IMR-90 (cell line): ENCODE measurements at regions not wholly inside any gene's neighbourhood (a gene's known extent, or its start where the extent isn't known, plus 50 kb on each side); places are given as distances from the start of the nearest gene placed in this dataset.

Source experiments
- ATAC-seq: fragments of 200-7000 bp; cut with Tn5 transposase; 2 replicates; pipeline ENCODE4 v1.9.1; 2020; ENCODE audit warnings: low read depth, mild to moderate bottlenecking, moderate library complexity
- BruUV-seq: library from RNA; stranded (reverse); fragments of 400-500 nt; replicated peaks from 2 replicates; lab custom pipeline; 2021; lab: Mats Ljungman, UMichigan
- CTCF ChIA-PET: fragments of 300-600 bp; formaldehyde crosslinking; extraction: SDS; loops from one replicate; lab custom pipeline; 2021; ENCODE audit warnings: antibody characterized with exemption; lab: Yijun Ruan, JAX
- POLR2A ChIA-PET: fragments of 300-600 bp; sonication (Branson Sonifier 250); formaldehyde crosslinking; loops from one replicate; lab custom pipeline; 2022; ENCODE audit warnings: antibody characterized with exemption; ENCODE audit not compliant: unreplicated experiment; lab: Charles Lee
- DNase-seq: peaks from one replicate; pipeline ENCODE4 v3.0.0; 2013
- H2AFZ ChIP-seq: replicated peaks from 2 replicates; pipeline ENCODE3; 2013; ENCODE audit warnings: low read length, mild to moderate bottlenecking; ENCODE audit not compliant: poor library complexity
- H2AK5ac ChIP-seq: 2 replicates; pipeline ENCODE4 v1.6.1; 2013; ENCODE audit warnings: low read depth, low read length, inconsistent platforms
- H2AK9ac ChIP-seq: replicated peaks from 2 replicates; pipeline ENCODE3; 2013; ENCODE audit warnings: mild to moderate bottlenecking, low read depth, low read length, moderate library complexity; ENCODE audit not compliant: poor library complexity
- H2BK120ac ChIP-seq: 2 replicates; pipeline ENCODE4 v1.6.1; 2013; ENCODE audit warnings: low read depth, low read length, inconsistent platforms
- H2BK15ac ChIP-seq: 3 replicates; pipeline ENCODE4 v1.6.1; 2013; ENCODE audit warnings: low read depth, low read length, inconsistent platforms
- H2BK20ac ChIP-seq: 2 replicates; pipeline ENCODE4 v1.6.1; 2013; ENCODE audit warnings: low read depth, mild to moderate bottlenecking, inconsistent platforms, low read length, moderate library complexity
- H2BK5ac ChIP-seq: 2 replicates; pipeline ENCODE4 v1.6.1; 2013; ENCODE audit warnings: mild to moderate bottlenecking, low read depth, low read length, inconsistent platforms; ENCODE audit not compliant: poor library complexity, severe bottlenecking
- H3K14ac ChIP-seq: replicated peaks from 2 replicates; pipeline ENCODE4 v1.6.1; 2013; ENCODE audit warnings: low read depth, low read length, inconsistent platforms
- H3K18ac ChIP-seq: 2 replicates; pipeline ENCODE4 v1.6.1; 2013; ENCODE audit warnings: low read depth, low read length, control low read depth
- H3K23ac ChIP-seq: 2 replicates; pipeline ENCODE4 v1.6.1; 2013; ENCODE audit warnings: low read depth, low read length, inconsistent platforms
- H3K27ac ChIP-seq: 2 replicates; pipeline ENCODE4 v1.5.1; 2013; ENCODE audit warnings: mild to moderate bottlenecking, control low read depth, low read length; ENCODE audit not compliant: insufficient read depth
- H3K27me3 ChIP-seq: 2 replicates; pipeline ENCODE4 v1.6.1; 2013; ENCODE audit warnings: low read length; ENCODE audit not compliant: control insufficient read depth, insufficient read depth
- H3K36me3 ChIP-seq: 2 replicates; pipeline ENCODE4 v1.6.1; 2013; ENCODE audit warnings: low read length, mixed read lengths; ENCODE audit not compliant: control insufficient read depth, insufficient read depth
- H3K4ac ChIP-seq: 2 replicates; pipeline ENCODE4 v1.6.1; 2013; ENCODE audit warnings: low read depth, low read length, inconsistent platforms
- H3K4me1 ChIP-seq: 2 replicates; pipeline ENCODE4 v1.6.1; 2013; ENCODE audit warnings: low read length, mixed read lengths; ENCODE audit not compliant: control insufficient read depth, insufficient read depth
- H3K4me2 ChIP-seq: 2 replicates; pipeline ENCODE4 v1.6.1; 2013; ENCODE audit warnings: low read depth, mild to moderate bottlenecking, control low read depth, low read length, moderate library complexity
- H3K4me3 ChIP-seq: 2 replicates; pipeline ENCODE4 v1.5.1; 2013; ENCODE audit warnings: low read depth, mild to moderate bottlenecking, control low read depth, low read length, moderate library complexity; ENCODE audit not compliant: insufficient read depth
- H3K56ac ChIP-seq: 2 replicates; pipeline ENCODE4 v1.6.1; 2013; ENCODE audit warnings: low read length, inconsistent platforms; ENCODE audit not compliant: insufficient read depth; ENCODE audit errors: extremely low read depth
- H3K79me1 ChIP-seq, 2 experiments: 2 replicates each; pipeline ENCODE4 v1.6.1; 2013; ENCODE audit warnings: low read length in 2 of 2, inconsistent platforms in 1 of 2, low read depth in 1 of 2
- H3K9ac ChIP-seq: 2 replicates; pipeline ENCODE4 v1.6.1; 2013; ENCODE audit warnings: low read depth, low read length, control low read depth
- H3K9me1 ChIP-seq: 2 replicates; pipeline ENCODE4 v1.6.1; 2013; ENCODE audit warnings: low read length, inconsistent platforms; ENCODE audit not compliant: insufficient read depth
- H3K9me3 ChIP-seq: 2 replicates; pipeline ENCODE4 v1.6.1; 2013; ENCODE audit warnings: low read length; ENCODE audit not compliant: control insufficient read depth, insufficient read depth
- H4K20me1 ChIP-seq: 2 replicates; pipeline ENCODE4 v1.6.1; 2013; ENCODE audit warnings: low read length, inconsistent platforms; ENCODE audit not compliant: insufficient read depth
- H4K5ac ChIP-seq: 2 replicates; pipeline ENCODE4 v1.6.1; 2013; ENCODE audit warnings: mild to moderate bottlenecking, low read depth, low read length, control low read depth
- H4K8ac ChIP-seq, 2 experiments: 2 replicates each; pipeline ENCODE4 v1.6.1; 2013; ENCODE audit warnings: low read depth in 2 of 2, low read length in 2 of 2, control low read depth in 1 of 2, inconsistent platforms in 1 of 2
- H4K91ac ChIP-seq: 2 replicates; pipeline ENCODE4 v1.6.1; 2013; ENCODE audit warnings: low read depth, low read length, inconsistent platforms; ENCODE audit not compliant: insufficient read depth
- FOS ChIP-seq: fragments of 150-350 bp; IDR thresholded peaks from 2 replicates; pipeline ENCODE4 v1.6.1; 2016; ENCODE audit warnings: low read depth, low read length
- MAFK ChIP-seq: IDR thresholded peaks from 2 replicates; pipeline ENCODE4 v1.6.1; 2012; ENCODE audit warnings: low read depth, low read length, improper control_type of control experiment
- MAZ ChIP-seq: IDR thresholded peaks from 2 replicates; pipeline ENCODE4 v1.6.1; 2012; ENCODE audit warnings: low read depth, mild to moderate bottlenecking, low read length, improper control_type of control experiment, moderate library complexity, borderline replicate concordance
- MXI1 ChIP-seq: IDR thresholded peaks from 2 replicates; pipeline ENCODE4 v1.6.1; 2012; ENCODE audit warnings: low read depth, mild to moderate bottlenecking, low read length, moderate library complexity, borderline replicate concordance
- NFE2L2 ChIP-seq: fragments of 150-350 bp; IDR thresholded peaks from 2 replicates; pipeline ENCODE4 v1.6.1; 2016; ENCODE audit warnings: low read depth, mild to moderate bottlenecking, low read length
- RAD21 ChIP-seq: IDR thresholded peaks from 2 replicates; pipeline ENCODE4 v1.6.1; 2012; ENCODE audit warnings: low read length, improper control_type of control experiment
- RCOR1 ChIP-seq: IDR thresholded peaks from 2 replicates; pipeline ENCODE4 v1.6.1; 2012; ENCODE audit warnings: mild to moderate bottlenecking, low read length, improper control_type of control experiment; ENCODE audit not compliant: insufficient replicate concordance
- SMC3 ChIP-seq: fragments of 150-350 bp; IDR thresholded peaks from 2 replicates; pipeline ENCODE4 v1.6.1; 2016; ENCODE audit warnings: low read depth, mild to moderate bottlenecking, antibody characterized with exemption, low read length, moderate library complexity
- USF2 ChIP-seq: fragments of 150-350 bp; IDR thresholded peaks from 2 replicates; pipeline ENCODE4 v1.6.1; 2017; ENCODE audit warnings: mild to moderate bottlenecking, antibody characterized with exemption, low read length, low read depth
- WGBS, 2 experiments: methylation state at CpG; one replicate each; pipeline versions ENCODE4 v1.1.5 to v1.1.7; 2013; ENCODE audit warnings: missing lambda C conversion rate in 2 of 2; ENCODE audit not compliant: insufficient read length in 1 of 2; ENCODE audit errors: extremely low coverage in 2 of 2; 5-methylcytosine and 5-hydroxymethylcytosine counted together
- dilution Hi-C: fragments of 300-500 bp; cut with HindIII; formaldehyde crosslinking; loops from one replicate; pipeline ENCODE4 v1.14.3; 2018; ENCODE audit warnings: low sequenced_read_pairs; ENCODE audit not compliant: unreplicated experiment
- in situ Hi-C: fragments of 300-500 bp; cut with MboI; formaldehyde crosslinking; loops from 3 replicates; pipeline ENCODE4 v1.14.3; 2019; ENCODE audit warnings: low sequenced_read_pairs, inconsistent platforms, mixed read lengths
- intact Hi-C: fragments of 100-400 bp; cut with micrococcal nuclease; formaldehyde crosslinking; loops from 2 replicates; pipeline ENCODE4 v1.10.0; 2022
- TF ChIP-seq, protein P1 (sequence below): fragments of 150-350 bp; IDR thresholded peaks from 2 replicates; pipeline ENCODE4 v1.6.1; 2016; ENCODE audit warnings: low read depth, mild to moderate bottlenecking, low read length, moderate library complexity, borderline replicate concordance

DNA sequence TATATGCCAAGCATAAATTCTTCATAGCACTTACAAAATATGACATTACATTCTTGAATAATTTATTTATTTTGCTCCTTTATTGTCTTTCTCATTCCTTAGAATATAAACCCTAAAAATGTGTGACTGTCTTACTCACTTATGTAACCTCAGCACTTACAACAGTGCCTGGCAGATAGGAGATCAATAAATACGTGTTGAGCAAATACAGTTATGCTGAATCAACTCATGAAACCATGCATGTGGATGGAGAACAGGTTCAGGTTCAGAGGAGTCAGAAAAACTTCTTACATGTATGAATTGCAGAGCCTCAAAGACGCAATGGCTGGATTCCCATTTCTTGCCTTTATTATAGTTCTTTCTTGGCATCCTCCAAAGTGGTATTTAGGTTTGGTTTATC lies 659.4 kb upstream of the CHAC2 start:
- no peak overlapping the region for H4K5ac ChIP-seq
- no peak overlapping the region for H2BK5ac ChIP-seq
- H3K9me3 ChIP-seq: no peaks in the 10 kb centered on the region
- in situ Hi-C loops (no loop called here), intact Hi-C loops (no loop called here), dilution Hi-C loops (no loop called here)
- H3K4ac ChIP-seq: no peak overlapping the region
- no CpG with 5 or more reads among the region's 2 CpGs for WGBS, 2 experiments
- TF ChIP-seq NFE2L2: no peak
- TF ChIP-seq SMC3: no peak
- TF ChIP-seq USF2: no peak
- no peak for TF ChIP-seq FOS
- no peak for TF ChIP-seq RCOR1
- TF ChIP-seq MAFK: no peak
- TF ChIP-seq RAD21: no peak
- TF ChIP-seq, protein P1, sequence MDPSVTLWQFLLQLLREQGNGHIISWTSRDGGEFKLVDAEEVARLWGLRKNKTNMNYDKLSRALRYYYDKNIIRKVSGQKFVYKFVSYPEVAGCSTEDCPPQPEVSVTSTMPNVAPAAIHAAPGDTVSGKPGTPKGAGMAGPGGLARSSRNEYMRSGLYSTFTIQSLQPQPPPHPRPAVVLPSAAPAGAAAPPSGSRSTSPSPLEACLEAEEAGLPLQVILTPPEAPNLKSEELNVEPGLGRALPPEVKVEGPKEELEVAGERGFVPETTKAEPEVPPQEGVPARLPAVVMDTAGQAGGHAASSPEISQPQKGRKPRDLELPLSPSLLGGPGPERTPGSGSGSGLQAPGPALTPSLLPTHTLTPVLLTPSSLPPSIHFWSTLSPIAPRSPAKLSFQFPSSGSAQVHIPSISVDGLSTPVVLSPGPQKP: no peak
- TF ChIP-seq MAZ: no peak
- no peak for TF ChIP-seq MXI1
- no TSS peak for BruUV-seq
- H3K23ac ChIP-seq: no peak overlapping the region
- H3K36me3 ChIP-seq: no peaks in the 10 kb centered on the region
- H2AFZ ChIP-seq: no peak overlapping the region
- no peak overlapping the region for H3K4me3 ChIP-seq
- H2AK9ac ChIP-seq: no peak overlapping the region
- H2BK20ac ChIP-seq: no peak overlapping the region
- H3K4me1 ChIP-seq: no peaks in the 10 kb centered on the region
- H4K20me1 ChIP-seq: no peaks in the 10 kb centered on the region
- no peak overlapping the region for H4K8ac ChIP-seq
- no peak overlapping the region for H3K4me2 ChIP-seq
- POLR2A ChIA-PET: no interaction called here
- H3K18ac ChIP-seq: no peak overlapping the region
- no peak overlapping the region for H3K14ac ChIP-seq
- H3K27me3 ChIP-seq: no peaks in the 10 kb centered on the region
- H3K79me1 ChIP-seq: no peaks in the 10 kb centered on the region
- H2AK5ac ChIP-seq: no peak overlapping the region
- no peak overlapping the region for H3K56ac ChIP-seq
- no peak overlapping the region for H3K9ac ChIP-seq
- no peak overlapping the region for H2BK120ac ChIP-seq
- CTCF ChIA-PET: no interaction called here
- no peak overlapping the region for H2BK15ac ChIP-seq
- no peak for ATAC-seq
- no peak overlapping the region for H3K27ac ChIP-seq
- H4K91ac ChIP-seq: no peak overlapping the region
- H3K9me1 ChIP-seq: no peaks in the 10 kb centered on the region
- no peak for DNase-seq
